ENCODE measurements at regions not wholly inside any gene's neighbourhood (a gene's known extent, or its start where the extent isn't known, plus 50 kb on each side); places are given as distances from the start of the nearest gene placed in this dataset.

DNA sequence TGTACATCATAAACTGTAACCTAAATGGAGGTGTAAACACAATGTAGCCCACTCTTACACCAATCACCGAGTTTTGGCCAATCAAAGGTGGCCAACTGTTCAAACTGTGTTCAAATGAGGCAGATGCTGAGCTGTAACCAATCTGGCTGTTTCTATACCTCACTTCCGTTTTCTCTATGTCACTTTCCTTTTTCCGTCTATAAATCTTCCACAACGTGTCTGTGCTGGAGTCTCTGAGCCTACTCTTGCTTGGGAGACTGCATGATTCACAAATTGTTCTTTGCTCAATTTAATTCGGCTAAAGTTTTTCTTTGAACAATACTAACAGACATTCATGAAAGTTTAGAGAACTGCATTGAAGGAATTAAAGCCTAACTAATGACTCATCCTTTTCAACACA, 547.1 kb upstream of the USP15 start:
- TF ChIP-seq SP1 (IDR thresholded peaks at IDR 0.05) (no peak), FOXA1 (IDR thresholded peaks at IDR 0.05) (no peak)
- DNase-seq (ENCODE audit: extremely low spot score), result no peak
- POLR2A ChIA-PET, result no interaction called here
- CTCF ChIA-PET, result no interaction called here

DNA sequence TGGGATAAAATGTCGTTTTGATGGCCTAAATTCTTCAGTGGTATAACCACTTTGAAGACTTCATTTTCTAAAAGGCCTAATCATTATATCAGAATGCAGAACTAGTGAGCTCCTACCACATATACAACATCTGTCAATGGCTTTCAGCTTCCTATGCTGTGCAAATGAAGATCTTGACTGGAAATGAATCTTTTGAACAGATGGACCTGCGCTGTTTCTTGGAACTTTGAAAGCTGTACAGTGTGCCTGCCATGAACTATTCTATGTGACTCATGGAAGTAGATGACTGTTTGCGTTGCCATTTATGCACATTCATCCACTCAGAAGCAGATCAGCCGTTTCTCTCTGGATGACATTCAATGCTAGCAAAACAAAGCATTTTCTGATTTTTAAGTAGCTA, 542.2 kb upstream of the USP15 start:
- POLR2A ChIA-PET, result no interaction called here
- DNase-seq (ENCODE audit: extremely low spot score), result no peak
- TF ChIP-seq, protein P1, sequence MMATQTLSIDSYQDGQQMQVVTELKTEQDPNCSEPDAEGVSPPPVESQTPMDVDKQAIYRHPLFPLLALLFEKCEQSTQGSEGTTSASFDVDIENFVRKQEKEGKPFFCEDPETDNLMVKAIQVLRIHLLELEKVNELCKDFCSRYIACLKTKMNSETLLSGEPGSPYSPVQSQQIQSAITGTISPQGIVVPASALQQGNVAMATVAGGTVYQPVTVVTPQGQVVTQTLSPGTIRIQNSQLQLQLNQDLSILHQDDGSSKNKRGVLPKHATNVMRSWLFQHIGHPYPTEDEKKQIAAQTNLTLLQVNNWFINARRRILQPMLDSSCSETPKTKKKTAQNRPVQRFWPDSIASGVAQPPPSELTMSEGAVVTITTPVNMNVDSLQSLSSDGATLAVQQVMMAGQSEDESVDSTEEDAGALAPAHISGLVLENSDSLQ (IDR thresholded peaks at IDR 0.05), result no peak
- TF ChIP-seq ZNF384 (IDR thresholded peaks at IDR 0.05), result no peak
- TF ChIP-seq TARDBP (IDR thresholded peaks at IDR 0.05), result no peak
- no peak for TF ChIP-seq CTBP1 (IDR thresholded peaks at IDR 0.05; ENCODE audit: borderline replicate concordance)
- TF ChIP-seq HDGF (IDR thresholded peaks at IDR 0.05; ENCODE audit: borderline replicate concordance), result no peak
- no peak for TF ChIP-seq ARNT (IDR thresholded peaks at IDR 0.05)
- TF ChIP-seq FOXM1 (IDR thresholded peaks at IDR 0.05; ENCODE audit: borderline replicate concordance), result no peak
- TF ChIP-seq FOXK2 (IDR thresholded peaks at IDR 0.05), result no peak
- no peak for TF ChIP-seq FOXA1 (IDR thresholded peaks at IDR 0.05)
- TF ChIP-seq SP1 (IDR thresholded peaks at IDR 0.05), result no peak
- CTCF ChIA-PET, result no interaction called here

DNA sequence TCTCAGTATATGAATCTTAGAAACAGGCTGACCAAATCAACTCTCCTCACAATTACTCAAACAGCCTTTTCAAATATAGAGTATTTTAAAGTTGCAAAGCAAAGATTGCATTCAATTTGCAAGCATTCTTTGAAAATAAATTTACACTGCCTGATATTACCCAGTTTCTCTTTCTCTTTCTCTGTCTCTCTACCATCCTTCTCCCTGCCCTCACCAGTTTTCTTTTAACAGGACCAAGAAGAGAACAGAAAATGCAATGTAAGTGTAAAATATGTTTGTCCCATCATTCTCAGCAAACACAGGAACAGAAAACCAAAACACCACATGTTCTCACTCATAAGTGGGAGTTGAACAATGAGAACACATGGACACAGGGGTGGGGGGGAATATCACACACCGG, 520.3 kb upstream of the USP15 start:
- no peak for DNase-seq (ENCODE audit: extremely low spot score)
- CTCF ChIA-PET, result no interaction called here

DNA sequence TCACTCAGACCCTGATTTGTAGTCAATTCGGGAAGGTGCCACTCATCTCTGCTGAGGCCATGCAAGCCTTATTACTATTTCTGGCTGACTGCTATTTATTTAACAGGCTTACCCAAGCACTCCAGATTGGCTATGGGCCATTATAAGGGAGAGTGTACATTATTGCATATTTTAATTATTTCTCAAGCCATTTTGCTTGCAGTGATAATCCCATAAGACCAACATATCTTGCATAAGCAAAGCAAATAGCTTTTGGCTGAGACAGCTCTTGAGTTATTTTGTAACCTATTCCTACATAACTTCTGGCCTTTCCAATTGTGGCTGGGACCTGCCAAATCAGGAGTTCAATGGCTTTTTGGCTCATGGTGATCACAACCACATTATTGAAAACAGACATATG, 509.6 kb upstream of the USP15 start:
- CTCF ChIA-PET, result no interaction called here

More for the DNA sequence above, 520.3 kb upstream of the USP15 start:
- POLR2A ChIA-PET, result no interaction called here
- TF ChIP-seq, protein P1 (IDR thresholded peaks at IDR 0.05), result no peak
- TF ChIP-seq CTBP1 (IDR thresholded peaks at IDR 0.05; ENCODE audit: borderline replicate concordance) (no peak), L3MBTL2 (conservative IDR thresholded peaks at IDR 0.05) (no peak), LEF1 (IDR thresholded peaks at IDR 0.05; ENCODE audit: borderline replicate concordance) (no peak), FOXK2 (IDR thresholded peaks at IDR 0.05) (no peak), NFRKB (IDR thresholded peaks at IDR 0.05) (no peak), FOXA1 (IDR thresholded peaks at IDR 0.05) (no peak), SP1 (IDR thresholded peaks at IDR 0.05) (no peak), TARDBP (IDR thresholded peaks at IDR 0.05) (no peak), ELF4 (IDR thresholded peaks at IDR 0.05) (no peak), HDGF (IDR thresholded peaks at IDR 0.05; ENCODE audit: borderline replicate concordance) (no peak), ARNT (IDR thresholded peaks at IDR 0.05) (no peak)

DNA sequence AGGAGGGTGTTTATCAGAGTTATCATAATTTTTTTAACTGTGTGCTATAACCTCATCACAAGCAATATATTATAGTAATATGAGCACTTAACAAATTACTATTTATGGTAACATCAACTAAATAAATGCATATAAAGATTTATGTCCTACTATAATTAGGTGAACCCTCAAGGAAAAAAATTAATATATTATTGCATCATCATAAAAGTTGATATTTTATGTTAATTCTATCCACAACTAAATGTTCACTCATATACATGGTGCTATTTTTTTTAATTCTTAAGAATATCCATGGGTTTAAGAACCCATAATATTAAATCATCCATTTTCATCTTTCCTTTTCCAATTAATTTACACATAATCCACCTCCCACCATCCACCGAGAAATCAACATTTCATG, 506.0 kb upstream of the USP15 start:
- no peak for DNase-seq (ENCODE audit: extremely low spot score)
- CTCF ChIA-PET, result no interaction called here
- POLR2A ChIA-PET, result no interaction called here

More for the DNA sequence above, 509.6 kb upstream of the USP15 start:
- no peak for TF ChIP-seq L3MBTL2 (conservative IDR thresholded peaks at IDR 0.05)
- TF ChIP-seq ARNT (IDR thresholded peaks at IDR 0.05), result no peak
- POLR2A ChIA-PET, result no interaction called here
- DNase-seq (ENCODE audit: extremely low spot score), result no peak

DNA sequence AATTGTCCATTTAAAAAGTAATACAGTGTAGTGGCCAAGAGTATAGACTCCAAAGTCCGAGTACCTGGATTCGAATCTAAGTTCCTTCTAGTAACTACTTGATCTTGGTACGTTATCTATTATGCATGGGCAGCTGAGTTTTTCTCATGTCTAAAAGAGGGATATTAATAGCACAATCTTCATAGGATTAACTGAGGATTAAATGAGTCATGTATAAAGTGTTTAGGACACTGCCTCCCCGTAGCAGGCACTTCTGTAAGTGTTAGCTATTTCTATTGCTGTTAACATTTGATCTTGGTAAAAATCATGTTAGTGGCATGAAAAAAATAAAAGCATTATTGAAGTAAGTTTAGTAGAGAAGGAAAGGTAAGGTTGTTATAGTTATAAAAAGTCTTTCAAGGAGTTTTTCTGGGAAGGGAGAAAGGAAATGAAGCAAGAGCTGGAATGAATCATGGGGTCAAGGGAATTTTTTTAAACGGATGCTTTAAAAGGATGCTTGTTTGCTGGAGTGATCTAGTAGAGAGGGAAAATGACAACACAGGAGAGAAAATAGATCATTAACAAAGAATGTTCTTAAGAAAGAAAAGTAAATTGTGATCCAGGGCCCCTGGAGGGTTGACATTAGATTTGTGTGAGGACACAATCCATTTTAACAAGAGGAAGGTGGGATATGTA, 502.2 kb upstream of the USP15 start:
- TF ChIP-seq CTBP1 (IDR thresholded peaks at IDR 0.05; ENCODE audit: borderline replicate concordance) (no peak), FOXK2 (IDR thresholded peaks at IDR 0.05) (no peak), SP1 (IDR thresholded peaks at IDR 0.05) (no peak), FOXA1 (IDR thresholded peaks at IDR 0.05) (no peak), FOXM1 (IDR thresholded peaks at IDR 0.05; ENCODE audit: borderline replicate concordance) (no peak), L3MBTL2 (conservative IDR thresholded peaks at IDR 0.05) (no peak), ARNT (IDR thresholded peaks at IDR 0.05) (no peak), ELF4 (IDR thresholded peaks at IDR 0.05) (no peak), TARDBP (IDR thresholded peaks at IDR 0.05) (no peak)
- no peak for DNase-seq (ENCODE audit: extremely low spot score)
- ChIA-PET POLR2A (no interaction called here), CTCF (no interaction called here)

More for the DNA sequence above, 506.0 kb upstream of the USP15 start:
- TF ChIP-seq LEF1 (IDR thresholded peaks at IDR 0.05; ENCODE audit: borderline replicate concordance) (no peak), NFRKB (IDR thresholded peaks at IDR 0.05) (no peak)
- TF ChIP-seq, protein P1 (IDR thresholded peaks at IDR 0.05), result no peak

DNA sequence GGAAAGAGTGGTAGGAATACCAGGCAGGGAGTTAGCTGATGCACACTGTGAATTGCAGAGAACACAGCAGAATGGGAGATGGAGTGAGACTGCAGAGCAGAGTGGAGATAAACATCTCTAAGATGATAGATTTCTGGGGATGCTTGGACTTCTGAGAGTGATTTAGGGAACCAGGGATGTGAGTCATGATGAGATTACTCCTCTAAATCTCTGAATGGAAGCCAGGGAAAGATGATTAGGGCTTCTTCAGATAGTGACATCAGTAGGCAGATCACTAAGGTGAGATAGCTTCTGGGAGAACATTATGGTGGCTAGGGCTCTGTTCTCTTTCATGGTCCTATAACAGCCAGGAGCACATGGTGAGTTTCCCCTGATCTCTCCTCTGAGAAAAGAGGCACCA, 501.5 kb upstream of the USP15 start:
- no peak for DNase-seq (ENCODE audit: extremely low spot score)
- TF ChIP-seq, protein P1 (IDR thresholded peaks at IDR 0.05), result no peak
- TF ChIP-seq LEF1 (IDR thresholded peaks at IDR 0.05; ENCODE audit: borderline replicate concordance), result no peak
- POLR2A ChIA-PET, result no interaction called here
- CTCF ChIA-PET, result no interaction called here

Measured in HEK293T (cell line).